Parathyroid adenoma (tissue), 2 donors: ENCODE measurements at regions not wholly inside any gene's neighbourhood (a gene's known extent, or its start where the extent isn't known, plus 50 kb on each side); places are given as distances from the start of the nearest gene placed in this dataset.

ENCODE experiments used
- H2AFZ ChIP-seq: fragments of 300-600 bp; sonication (generic); one replicate; pipeline ENCODE4 v1.7.0; 2017; ENCODE audit warnings: antibody characterized with exemption, mild to moderate bottlenecking
- H3K27ac ChIP-seq: fragments of 300-600 bp; sonication (generic); one replicate; pipeline ENCODE4 v1.7.0; 2017
- H3K27me3 ChIP-seq: fragments of 300-600 bp; sonication (generic); one replicate; pipeline ENCODE4 v1.7.0; 2017; ENCODE audit warnings: low read length; ENCODE audit not compliant: control insufficient read depth, insufficient read depth
- H3K36me3 ChIP-seq: fragments of 300-600 bp; sonication (generic); one replicate; pipeline ENCODE4 v1.7.0; 2017; ENCODE audit warnings: low read length; ENCODE audit not compliant: control insufficient read depth, insufficient read depth
- H3K4me1 ChIP-seq: fragments of 300-600 bp; sonication (generic); one replicate; pipeline ENCODE4 v1.7.0; 2017; ENCODE audit warnings: control low read depth
- H3K4me2 ChIP-seq: fragments of 300-600 bp; sonication (generic); one replicate; pipeline ENCODE4 v1.7.0; 2017; ENCODE audit warnings: low read length
- H3K4me3 ChIP-seq: fragments of 300-600 bp; sonication (generic); one replicate; pipeline ENCODE4 v1.7.0; 2017; ENCODE audit warnings: low read depth, low read length
- H3K79me2 ChIP-seq: fragments of 300-600 bp; sonication (generic); one replicate; pipeline ENCODE4 v1.7.0; 2017; ENCODE audit warnings: control low read depth
- H3K9ac ChIP-seq: fragments of 300-600 bp; sonication (generic); one replicate; pipeline ENCODE4 v1.7.0; 2017; ENCODE audit warnings: mild to moderate bottlenecking
- H3K9me3 ChIP-seq: fragments of 300-600 bp; sonication (generic); one replicate; pipeline ENCODE4 v1.7.0; 2017; ENCODE audit warnings: low read length; ENCODE audit not compliant: control insufficient read depth
- CTCF ChIP-seq: fragments of 300-600 bp; sonication (generic); IDR thresholded peaks from one replicate; pipeline ENCODE4 v1.7.0; 2017; ENCODE audit warnings: antibody characterized with exemption, mild to moderate bottlenecking
- donor health status: primary hyperparathyroidism.

- no peaks in the 10 kb centered on the region for H3K9me3 ChIP-seq
- no peak for TF ChIP-seq CTCF
- no peak overlapping the region for H3K4me3 ChIP-seq
- no peaks in the 10 kb centered on the region for H3K27me3 ChIP-seq
- H3K4me2 ChIP-seq = no peak overlapping the region
- no peaks in the 10 kb centered on the region for H3K79me2 ChIP-seq
- H3K9ac ChIP-seq = no peak overlapping the region
- H3K27ac ChIP-seq = no peak overlapping the region
- no peak overlapping the region for H2AFZ ChIP-seq
- H3K36me3 ChIP-seq = no peaks in the 10 kb centered on the region
- H3K4me1 ChIP-seq = no peaks in the 10 kb centered on the region
These were observed 121.7 kb upstream of the RUNX1 start for GRCh38 chr21:35170818-35171217.

- no peak overlapping the region for H3K4me3 ChIP-seq
- no peaks in the 10 kb centered on the region for H3K9me3 ChIP-seq
- no peaks in the 10 kb centered on the region for H3K27me3 ChIP-seq
- no peaks in the 10 kb centered on the region for H3K36me3 ChIP-seq
- TF ChIP-seq CTCF = no peak
- H2AFZ ChIP-seq = no peak overlapping the region
- H3K27ac ChIP-seq = no peak overlapping the region
- no peak overlapping the region for H3K4me2 ChIP-seq
- H3K4me1 ChIP-seq = no peaks in the 10 kb centered on the region
- H3K79me2 ChIP-seq = no peaks in the 10 kb centered on the region
- H3K9ac ChIP-seq = no peak overlapping the region
These were observed 121.1 kb upstream of the RUNX1 start for GRCh38 chr21:35170244-35170643.

- TF ChIP-seq CTCF = no peak
- H3K4me1 ChIP-seq = no peaks in the 10 kb centered on the region
- no peak overlapping the region for H2AFZ ChIP-seq
- H3K9me3 ChIP-seq = no peaks in the 10 kb centered on the region
- H3K9ac ChIP-seq = no peak overlapping the region
- H3K4me3 ChIP-seq = no peak overlapping the region
- H3K4me2 ChIP-seq = no peak overlapping the region
- H3K27ac ChIP-seq = no peak overlapping the region
- no peaks in the 10 kb centered on the region for H3K36me3 ChIP-seq
- no peaks in the 10 kb centered on the region for H3K27me3 ChIP-seq
- H3K79me2 ChIP-seq = no peaks in the 10 kb centered on the region
These were observed 120.5 kb upstream of the RUNX1 start for GRCh38 chr21:35169574-35169973.

GRCh38 chr21:35168735-35169134, 119.6 kb upstream of the RUNX1 start:
- H2AFZ ChIP-seq = no peak overlapping the region
- H3K9me3 ChIP-seq = no peaks in the 10 kb centered on the region
- TF ChIP-seq CTCF = no peak
- no peak overlapping the region for H3K4me3 ChIP-seq
- H3K36me3 ChIP-seq = no peaks in the 10 kb centered on the region
- no peak overlapping the region for H3K9ac ChIP-seq
- H3K4me1 ChIP-seq = no peaks in the 10 kb centered on the region
- no peak overlapping the region for H3K4me2 ChIP-seq
- H3K79me2 ChIP-seq = no peaks in the 10 kb centered on the region
- no peak overlapping the region for H3K27ac ChIP-seq
- no peaks in the 10 kb centered on the region for H3K27me3 ChIP-seq

- Histone ChIP-seq H3K4me2 (no peak overlapping the region), H3K9ac (no peak overlapping the region), H3K4me3 (no peak overlapping the region), H3K27ac (no peak overlapping the region), H3K36me3 (no peaks in the 10 kb centered on the region), H3K27me3 (no peaks in the 10 kb centered on the region), H3K79me2 (no peaks in the 10 kb centered on the region), H3K4me1 (no peaks in the 10 kb centered on the region), H2AFZ (no peak overlapping the region), H3K9me3 (no peaks in the 10 kb centered on the region)
- TF ChIP-seq CTCF = no peak
These were observed 115.9 kb upstream of the RUNX1 start for GRCh38 chr21:35164971-35165483.
